ENCODE measurements at regions not wholly inside any gene's neighbourhood (a gene's known extent, or its start where the extent isn't known, plus 50 kb on each side); places are given as distances from the start of the nearest gene placed in this dataset.

- no peak for DNase-seq (ENCODE audit: low spot score)
These were observed 129.6 kb upstream of the COPS8 start for GRCh38 chr2:236956031-236956618.

GRCh38 chr2:236956641-236957040 is 129.0 kb upstream of the COPS8 start:
- DNase-seq (ENCODE audit: low spot score), result no peak

GRCh38 chr2:236959036-236959435 is 126.7 kb upstream of the COPS8 start:
- DNase-seq (ENCODE audit: low spot score), result no peak

- no peak for DNase-seq (ENCODE audit: low spot score)
These were observed 125.8 kb upstream of the COPS8 start for GRCh38 chr2:236959876-236960275.

GRCh38 chr2:236960531-236960930 is 125.2 kb upstream of the COPS8 start:
- DNase-seq (ENCODE audit: low spot score), result no peak

- no peak for DNase-seq (ENCODE audit: low spot score)
These were observed 122.9 kb upstream of the COPS8 start for GRCh38 chr2:236962816-236963215.

- DNase-seq (ENCODE audit: low spot score), result no peak
These were observed 122.0 kb upstream of the COPS8 start for GRCh38 chr2:236963631-236964182.

- DNase-seq (ENCODE audit: low spot score), result no peak
These were observed 121.4 kb upstream of the COPS8 start for GRCh38 chr2:236964291-236964690.

GRCh38 chr2:236965021-236965840 is 120.5 kb upstream of the COPS8 start:
- DNase-seq (ENCODE audit: low spot score), result no peak

GRCh38 chr2:236965841-236966096 is 119.9 kb upstream of the COPS8 start:
- DNase-seq (ENCODE audit: low spot score), result no peak

GRCh38 chr2:236967499-236967783 is 118.2 kb upstream of the COPS8 start:
- no peak for DNase-seq (ENCODE audit: low spot score)

GRCh38 chr2:236968101-236968879 is 117.4 kb upstream of the COPS8 start:
- DNase-seq (ENCODE audit: low spot score), result no peak

- DNase-seq (ENCODE audit: low spot score), result no peak
These were observed 116.7 kb upstream of the COPS8 start for GRCh38 chr2:236968880-236969534.

GRCh38 chr2:236969767-236970655 is 115.7 kb upstream of the COPS8 start:
- no peak for DNase-seq (ENCODE audit: low spot score)

- DNase-seq (ENCODE audit: low spot score), result no peak
These were observed 115.1 kb upstream of the COPS8 start for GRCh38 chr2:236970656-236971010.

GRCh38 chr2:236971131-236971821 is 114.4 kb upstream of the COPS8 start:
- DNase-seq (ENCODE audit: low spot score), result no peak

GRCh38 chr2:236971919-236972381 is 113.7 kb upstream of the COPS8 start:
- no peak for DNase-seq (ENCODE audit: low spot score)

- DNase-seq (ENCODE audit: low spot score), result no peak
These were observed 113.0 kb upstream of the COPS8 start for GRCh38 chr2:236972491-236973342.

GRCh38 chr2:236973343-236973980 is 112.2 kb upstream of the COPS8 start:
- DNase-seq (ENCODE audit: low spot score), result no peak

GRCh38 chr2:236974148-236974547 is 111.5 kb upstream of the COPS8 start:
- DNase-seq (ENCODE audit: low spot score), result no peak
